HG03139 (cell line): ENCODE measurements at regions not wholly inside any gene's neighbourhood (a gene's known extent, or its start where the extent isn't known, plus 50 kb on each side); places are given as distances from the start of the nearest gene placed in this dataset.

Experiments used
- ATAC-seq: cut with Tn5 transposase; IDR thresholded peaks from one replicate; pipeline ENCODE4 v1.9.1; 2021; ENCODE audit not compliant: unreplicated experiment

- no peak for ATAC-seq
Measured at GRCh38 chr5:56493766-56494165, 260.6 kb upstream of the ANKRD55 start.

DNA sequence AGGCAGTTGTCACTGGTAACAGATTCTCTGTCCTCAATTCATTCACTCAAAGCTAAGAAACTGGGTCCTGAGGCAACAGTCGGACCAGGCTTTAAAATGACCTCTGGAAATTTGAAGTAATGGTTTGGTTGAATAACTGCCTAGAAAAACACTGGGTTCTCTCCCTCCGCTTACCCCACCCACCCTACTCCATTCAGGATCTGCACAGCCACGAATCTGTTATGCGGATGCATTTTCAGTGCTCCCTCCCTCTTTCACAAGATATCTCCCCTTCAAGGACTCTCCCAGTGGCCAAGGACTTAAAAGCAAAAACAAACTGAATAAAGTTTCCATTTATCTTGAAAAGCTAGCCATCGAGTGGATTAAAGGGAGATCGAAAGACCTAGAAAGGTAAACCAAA, 260.2 kb upstream of the ANKRD55 start:
- no peak for ATAC-seq

DNA sequence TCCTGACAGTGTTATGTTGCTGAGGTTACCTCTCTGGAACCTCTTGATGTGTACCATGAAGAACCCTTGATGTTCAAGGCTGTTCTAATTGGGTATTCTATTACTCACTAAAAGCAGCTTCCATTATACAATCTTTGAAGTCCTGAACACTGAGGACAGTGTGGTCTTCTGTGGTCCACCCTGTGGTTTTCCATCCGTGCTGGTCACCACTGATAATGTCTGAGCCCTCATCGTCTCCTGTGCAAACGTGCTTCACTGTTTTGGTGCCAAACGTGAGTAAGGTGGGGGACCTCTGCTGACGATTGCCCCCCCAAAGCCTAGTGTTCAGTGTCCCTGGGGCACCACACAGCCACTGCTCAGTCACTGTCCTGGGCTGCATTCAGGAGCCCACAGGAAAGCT, 259.7 kb upstream of the ANKRD55 start:
- ATAC-seq, result no peak

- ATAC-seq, result no peak
Measured at GRCh38 chr5:56490971-56491468, 257.9 kb upstream of the ANKRD55 start.

DNA sequence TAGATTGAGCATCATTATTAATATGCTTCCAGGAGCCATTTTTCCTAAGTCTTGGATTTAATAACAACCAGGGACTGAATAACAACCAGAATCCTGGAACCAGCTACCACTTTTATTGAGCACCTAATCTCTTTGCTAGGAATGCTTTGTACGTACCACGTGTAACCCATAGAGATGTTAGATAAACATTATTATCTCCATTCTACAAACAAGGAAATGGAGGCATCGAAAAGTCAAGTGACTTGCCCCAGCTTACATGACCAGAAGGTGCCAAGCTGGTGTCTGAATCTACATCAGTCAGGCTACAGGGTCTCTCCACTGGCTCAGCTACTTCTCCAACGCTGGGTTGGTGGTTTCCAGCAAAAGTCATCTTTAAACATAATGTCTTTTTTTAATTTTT, 256.1 kb upstream of the ANKRD55 start:
- no peak for ATAC-seq

GRCh38 chr5:56487528-56488115, 254.5 kb upstream of the ANKRD55 start:
- ATAC-seq, result no peak

DNA sequence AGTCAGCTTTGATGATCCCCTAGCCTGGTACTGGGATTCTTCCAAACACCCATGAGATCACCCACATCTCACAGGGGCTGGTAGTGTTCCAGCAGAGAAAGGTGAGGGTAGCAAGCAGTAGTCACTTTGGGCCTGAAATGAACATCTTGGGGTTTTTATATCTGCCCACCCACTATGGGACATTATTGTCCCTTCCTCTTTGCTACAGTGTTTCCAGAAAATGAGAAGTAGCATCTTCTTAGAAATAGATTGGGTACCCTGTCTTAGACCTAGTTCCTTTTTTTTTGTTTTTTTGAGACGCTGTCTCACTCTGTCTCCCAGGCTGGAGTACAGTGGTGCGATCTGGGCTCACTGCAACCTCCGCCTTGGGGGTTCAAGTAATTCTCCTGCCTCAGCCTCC, 249.2 kb upstream of the ANKRD55 start:
- ATAC-seq, result no peak

DNA sequence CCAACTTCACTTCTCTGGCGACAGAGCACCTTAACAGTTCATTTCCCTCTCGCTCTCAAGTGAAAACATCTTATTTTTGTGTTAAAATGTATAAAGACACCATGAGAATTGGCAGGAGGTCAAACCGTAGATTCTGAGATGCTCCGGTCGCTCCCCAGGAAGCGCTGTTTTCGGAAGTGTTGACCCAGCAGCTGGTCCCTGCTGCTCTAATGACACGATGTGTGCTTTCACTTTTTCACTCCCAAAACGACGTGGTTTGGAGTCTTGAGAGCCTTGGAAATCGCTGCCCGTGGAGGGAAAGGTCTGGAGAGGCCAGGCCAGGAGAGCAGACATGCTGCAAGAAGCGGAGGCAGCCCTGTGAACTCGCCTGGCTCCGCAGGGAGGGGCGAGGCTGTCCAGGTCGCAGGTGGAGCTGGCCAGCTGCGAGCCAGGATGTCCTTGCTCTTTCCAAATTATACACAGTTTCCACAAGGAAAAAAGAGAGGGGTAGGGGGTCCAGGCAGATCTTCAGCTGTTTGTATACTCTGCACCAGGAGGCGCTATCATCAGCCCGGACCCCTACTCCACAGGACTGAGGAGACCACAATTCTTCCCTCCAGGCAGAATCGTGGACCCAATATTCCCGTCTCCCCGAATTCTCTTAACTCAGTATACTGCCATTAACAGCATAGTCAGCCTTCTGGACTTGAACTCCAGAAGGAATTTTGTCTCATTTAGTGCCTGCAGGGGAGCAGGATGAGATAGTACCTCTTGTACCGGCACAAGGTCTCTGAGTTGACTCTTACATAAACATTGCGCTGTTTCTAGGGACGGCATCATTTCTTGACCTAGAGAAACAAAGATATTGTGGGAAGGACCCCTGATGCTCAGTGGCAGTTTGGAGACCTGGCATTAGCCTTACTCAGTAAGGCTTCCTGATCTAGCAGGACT, 248.6 kb upstream of the ANKRD55 start:
- ATAC-seq, result no peak

- no peak for ATAC-seq
Measured at GRCh38 chr5:56480705-56481427, 247.7 kb upstream of the ANKRD55 start.

DNA sequence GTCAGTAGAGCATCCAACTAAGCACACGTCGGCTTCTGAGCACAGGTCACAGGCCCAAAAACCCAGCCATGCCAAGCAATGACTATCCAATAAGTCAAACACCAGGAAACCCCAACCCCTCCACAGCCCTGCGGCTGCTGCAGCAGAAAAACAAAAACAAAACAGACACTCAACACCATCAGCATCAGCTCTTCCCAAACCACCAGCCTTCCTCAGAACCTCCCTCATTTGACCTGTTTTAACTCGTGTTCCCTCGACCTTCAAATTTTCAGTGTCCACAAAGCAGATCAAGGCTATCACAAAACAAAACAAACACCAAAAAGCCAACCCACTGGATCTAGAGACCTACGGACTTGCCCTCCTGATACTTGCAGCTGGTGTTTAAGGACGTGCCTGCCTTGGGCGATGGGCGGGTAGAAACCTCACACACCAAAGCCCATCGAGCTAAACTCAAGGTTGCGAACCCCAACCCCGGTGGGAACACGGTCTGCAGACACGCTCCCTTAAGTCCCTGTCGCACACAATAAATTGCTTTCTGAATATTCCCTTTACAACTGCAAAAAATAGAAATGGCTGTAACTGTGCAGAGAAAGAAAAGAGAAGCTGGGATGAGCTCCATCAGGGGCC, 247.1 kb upstream of the ANKRD55 start:
- no peak for ATAC-seq

GRCh38 chr5:56479696-56480077, 246.6 kb upstream of the ANKRD55 start:
- no peak for ATAC-seq

DNA sequence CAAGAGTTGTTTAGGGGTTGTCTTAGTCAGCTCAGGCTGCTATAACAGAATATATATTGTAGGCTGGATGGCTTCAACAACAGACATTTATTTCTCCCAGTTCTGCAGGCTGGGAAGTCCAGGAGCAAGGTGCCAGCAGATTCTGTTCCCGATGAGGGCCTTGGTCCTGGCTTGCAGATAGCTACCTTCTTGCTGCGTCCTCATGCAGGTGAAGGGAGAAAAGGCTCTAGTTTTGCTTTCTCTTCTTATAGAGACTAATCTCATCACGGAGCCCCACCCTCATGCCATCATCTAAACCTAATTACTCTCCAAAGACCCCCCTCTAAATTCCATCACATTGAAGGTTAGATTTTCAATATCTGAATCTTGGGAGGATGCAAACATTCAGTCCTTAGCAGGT, 246.0 kb upstream of the ANKRD55 start:
- no peak for ATAC-seq

- ATAC-seq, result no peak
Measured at GRCh38 chr5:56478062-56478461, 244.9 kb upstream of the ANKRD55 start.

DNA sequence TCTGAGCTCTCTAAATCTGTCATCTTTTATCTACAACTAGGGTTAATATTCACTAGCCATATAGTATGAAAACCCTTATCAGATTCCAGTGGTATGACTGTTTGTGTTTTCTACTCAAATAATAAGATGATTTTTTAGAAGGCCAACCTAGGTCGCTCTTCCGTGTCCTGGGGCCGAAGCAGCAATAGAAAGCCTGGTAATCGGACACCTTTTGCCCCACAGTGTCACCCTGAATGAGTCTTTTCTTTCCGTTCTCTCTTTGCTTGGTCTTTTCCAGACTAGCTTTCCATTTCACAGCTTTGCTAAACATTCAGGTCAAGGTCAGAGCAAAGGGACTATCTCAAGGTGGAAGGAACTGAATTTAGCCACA, 243.3 kb upstream of the ANKRD55 start:
- no peak for ATAC-seq

- ATAC-seq, result no peak
Measured at GRCh38 chr5:56475689-56476486, 242.8 kb upstream of the ANKRD55 start.

GRCh38 chr5:56471707-56472106, 238.6 kb upstream of the ANKRD55 start:
- ATAC-seq, result no peak

DNA sequence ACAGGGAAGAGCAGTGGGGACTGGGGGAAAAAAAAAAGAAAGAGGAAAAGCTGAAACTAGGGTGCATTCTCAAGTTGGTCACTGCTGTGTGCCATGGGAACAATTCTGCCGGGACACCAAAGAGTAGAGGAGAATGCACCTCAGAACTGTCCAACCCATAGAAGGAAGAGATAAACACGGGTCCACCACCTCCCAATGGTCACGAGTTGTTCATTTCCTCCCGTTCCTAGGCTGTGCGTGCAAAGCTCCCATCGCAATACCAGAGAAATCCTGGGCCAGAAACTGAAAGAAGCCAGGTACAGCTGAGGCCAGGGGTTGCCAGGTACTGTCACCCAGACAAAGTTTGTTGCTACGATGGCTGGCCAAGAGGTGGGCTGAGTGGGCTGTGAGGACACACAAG, 236.9 kb upstream of the ANKRD55 start:
- ATAC-seq, result no peak

DNA sequence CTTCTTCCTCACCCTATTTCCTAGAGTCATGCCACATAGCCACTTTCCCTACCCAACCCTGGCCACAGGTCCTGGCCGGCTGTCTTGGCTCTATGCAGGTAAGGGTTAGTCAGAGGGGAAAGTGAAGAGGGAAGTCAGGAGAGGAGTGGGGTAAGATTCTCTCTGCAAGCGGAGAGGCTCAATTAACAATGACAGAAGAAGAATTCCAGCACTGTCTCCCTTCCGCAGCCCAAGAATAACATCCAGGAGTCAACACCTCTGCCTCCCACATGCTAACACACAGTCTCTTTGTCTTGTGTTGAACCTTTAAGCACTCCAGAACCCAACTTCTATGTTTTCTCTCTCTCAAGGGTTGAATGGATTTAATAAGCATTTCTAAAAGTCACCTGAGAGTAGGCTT, 235.1 kb upstream of the ANKRD55 start:
- no peak for ATAC-seq

DNA sequence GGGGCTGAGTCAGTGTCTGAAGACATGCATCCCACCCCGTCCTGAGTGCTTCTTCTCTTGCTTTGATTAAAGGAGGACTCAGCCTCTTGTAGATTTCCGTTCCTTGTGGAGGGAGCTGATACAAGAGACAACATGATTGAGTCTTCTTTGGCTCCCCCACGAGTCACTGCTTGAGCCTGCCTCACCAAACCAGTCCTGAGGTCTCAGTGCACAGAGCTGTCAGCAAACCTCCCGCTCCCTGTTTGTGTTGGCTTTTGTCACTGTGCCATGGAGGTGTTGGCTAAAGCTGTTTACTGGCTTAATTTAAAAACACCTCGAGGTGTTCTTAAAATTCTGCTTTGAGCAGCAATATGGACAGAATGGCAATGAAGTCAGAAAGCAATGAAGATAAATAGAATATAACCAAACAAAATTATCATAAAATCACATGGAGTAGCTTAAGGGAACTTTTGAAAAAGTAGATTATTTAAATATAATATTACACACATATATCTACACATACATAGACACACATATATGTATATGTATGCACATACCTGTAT, 234.1 kb upstream of the ANKRD55 start:
- no peak for ATAC-seq

DNA sequence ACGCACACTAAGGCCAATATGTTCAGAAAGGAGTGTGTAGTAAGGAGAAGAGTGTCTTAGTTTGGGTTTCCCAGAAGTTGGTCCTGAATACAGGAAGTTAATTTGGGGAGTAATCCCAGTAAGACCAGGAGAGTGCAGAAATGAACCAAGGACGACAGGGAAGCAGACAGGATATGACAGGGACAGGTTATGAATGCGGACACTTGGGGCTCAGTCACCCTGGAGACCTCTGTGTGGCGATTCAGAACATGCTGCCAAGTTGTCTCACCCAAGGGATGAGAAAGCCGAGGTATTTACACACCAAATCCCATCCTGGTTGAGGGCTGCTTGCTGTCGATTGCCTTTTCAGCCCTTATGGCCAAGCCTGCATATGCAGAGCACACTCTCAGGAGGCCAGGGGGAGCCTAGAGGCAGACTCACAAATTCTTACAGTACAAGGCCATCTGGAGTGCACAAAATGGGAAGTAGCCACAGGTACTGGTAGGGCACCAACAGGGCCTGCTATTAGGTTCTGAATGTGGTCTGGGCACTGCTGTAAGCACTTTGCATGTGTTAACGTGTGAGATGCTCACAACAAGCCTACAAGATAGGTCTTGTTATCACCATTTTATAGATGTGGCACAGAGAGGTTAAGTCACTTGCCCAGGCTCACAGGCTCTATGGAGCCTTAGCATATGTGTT, 233.1 kb upstream of the ANKRD55 start:
- ATAC-seq, result no peak
